ENCODE measurements at regions not wholly inside any gene's neighbourhood (a gene's known extent, or its start where the extent isn't known, plus 50 kb on each side); places are given as distances from the start of the nearest gene placed in this dataset.
A peak's percentile ranks its signal among the peaks of the same experiment; 100 is the strongest.

DNA sequence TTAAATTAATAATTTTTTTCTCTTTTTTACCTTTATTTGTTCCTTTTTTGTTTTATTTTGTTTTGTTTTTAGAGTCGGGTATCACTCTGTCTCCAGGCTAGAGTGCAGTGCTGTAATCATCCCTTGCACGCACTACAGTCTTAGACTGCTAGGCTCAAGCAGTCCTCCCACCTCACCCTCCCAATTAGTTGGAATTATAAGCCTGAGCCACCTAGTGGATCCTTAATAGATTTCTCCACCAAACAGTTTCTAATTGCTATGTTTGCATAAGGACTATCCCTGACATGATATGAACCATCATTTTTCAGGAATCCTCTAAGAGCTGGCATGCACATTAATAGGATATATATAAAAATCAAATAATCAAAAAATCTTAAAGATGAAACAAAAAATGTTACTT lies 993.2 kb downstream of the OTOL1 start:
- DNase-seq: peak; percentile 1

GRCh38 chr3:162491952-162492351 lies 995.3 kb downstream of the OTOL1 start:
- DNase-seq: no peak

- no peak for DNase-seq
Measured at GRCh38 chr3:162492446-162493081, 996.0 kb downstream of the OTOL1 start.

- DNase-seq: no peak
Measured at GRCh38 chr3:162498626-162499025, 1002.0 kb downstream of the OTOL1 start.

DNA sequence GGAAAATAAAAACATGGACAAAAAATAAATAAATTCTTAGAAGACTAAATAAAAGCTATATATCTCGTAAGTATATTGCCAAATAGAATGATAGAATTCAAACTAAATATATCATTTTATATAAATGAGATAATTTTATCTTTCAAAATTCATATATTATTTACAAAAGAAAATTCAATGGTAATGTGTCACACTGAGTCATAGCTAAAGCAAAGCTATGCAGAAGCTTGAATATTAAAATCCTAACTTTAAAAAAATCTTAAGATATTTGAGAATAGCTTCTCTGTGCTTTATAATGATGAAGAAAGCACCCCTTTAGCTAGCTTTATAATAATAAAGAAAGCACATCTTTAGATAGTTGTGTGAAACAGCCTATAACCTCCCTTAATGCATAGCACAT lies 1010.8 kb downstream of the OTOL1 start:
- DNase-seq: no peak

DNA sequence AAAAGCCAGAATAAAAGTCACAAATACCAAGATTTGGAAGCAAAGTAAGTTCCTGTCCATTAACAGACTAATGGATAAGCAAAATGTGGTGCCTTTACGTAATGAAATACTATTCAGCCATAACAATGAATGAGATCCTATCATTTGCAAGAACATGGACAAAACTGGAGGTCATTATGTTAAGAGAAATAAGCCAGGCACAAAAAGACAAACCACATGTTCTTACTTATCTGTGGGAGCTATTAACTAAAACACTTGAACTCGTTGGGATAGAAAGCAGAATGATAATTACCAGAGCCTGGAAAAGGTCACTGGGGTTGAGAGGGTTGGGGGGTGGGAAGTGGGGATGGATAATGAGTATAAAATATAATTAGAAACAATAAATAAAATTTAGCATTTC lies 1015.9 kb downstream of the OTOL1 start:
- DNase-seq: no peak

- no peak for DNase-seq
Measured at GRCh38 chr3:162517110-162517509, 1020.5 kb downstream of the OTOL1 start.

- DNase-seq: no peak
Measured at GRCh38 chr3:162521669-162522068, 1025.1 kb downstream of the OTOL1 start.

DNA sequence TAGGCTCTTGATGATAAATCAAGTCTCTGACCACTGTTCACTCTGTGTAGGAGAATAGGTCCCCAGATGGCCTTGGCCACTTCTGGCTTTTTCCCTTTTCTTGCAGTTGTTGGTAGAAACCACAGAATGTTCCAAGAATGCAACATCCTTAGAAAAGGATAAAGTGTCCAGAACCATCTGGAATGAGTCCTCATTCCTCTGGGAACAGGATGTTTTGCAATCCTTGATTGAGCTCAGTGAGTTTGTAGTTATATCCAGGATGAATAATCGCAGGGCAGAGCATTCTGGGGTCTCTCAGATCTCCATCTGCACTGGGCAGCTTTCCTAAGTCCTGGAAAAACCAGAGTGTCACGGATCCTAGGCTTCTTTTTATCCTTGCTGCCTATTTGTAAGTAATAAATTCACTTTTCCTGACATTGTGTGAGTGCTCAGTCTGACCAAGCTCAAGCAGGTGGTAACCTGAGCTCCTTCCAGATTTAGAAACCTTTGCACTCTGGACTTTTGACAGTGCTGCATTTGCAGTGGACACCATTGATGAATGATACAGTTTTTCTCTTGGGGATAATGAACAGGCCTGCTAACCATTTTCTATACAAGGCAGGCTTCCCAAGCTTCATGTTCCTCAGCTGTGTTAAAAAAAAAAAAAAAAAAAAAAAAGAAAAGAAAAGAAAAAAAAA lies 1028.6 kb downstream of the OTOL1 start:
- DNase-seq: no peak

DNA sequence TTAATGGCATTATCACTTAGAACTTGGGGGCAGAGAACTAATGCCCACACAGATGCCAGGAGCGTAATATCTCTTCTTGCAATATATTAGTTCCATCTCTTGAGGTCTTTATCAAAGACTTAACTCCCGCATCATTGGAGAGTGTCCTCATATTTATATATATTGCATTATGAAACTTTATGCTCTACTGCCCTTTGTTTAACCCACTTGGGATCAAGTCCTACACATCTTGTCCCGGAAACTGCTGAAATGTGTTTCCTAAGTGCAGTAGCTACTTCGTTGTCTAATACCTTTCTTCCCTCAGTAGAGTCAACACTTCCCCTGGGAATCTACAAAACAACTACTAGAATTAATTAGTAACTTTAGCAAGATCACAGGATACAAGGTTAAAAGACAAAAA lies 1029.2 kb downstream of the OTOL1 start:
- DNase-seq: no peak

- DNase-seq: no peak
Measured at GRCh38 chr3:162534431-162534830, 1037.8 kb downstream of the OTOL1 start.

DNA sequence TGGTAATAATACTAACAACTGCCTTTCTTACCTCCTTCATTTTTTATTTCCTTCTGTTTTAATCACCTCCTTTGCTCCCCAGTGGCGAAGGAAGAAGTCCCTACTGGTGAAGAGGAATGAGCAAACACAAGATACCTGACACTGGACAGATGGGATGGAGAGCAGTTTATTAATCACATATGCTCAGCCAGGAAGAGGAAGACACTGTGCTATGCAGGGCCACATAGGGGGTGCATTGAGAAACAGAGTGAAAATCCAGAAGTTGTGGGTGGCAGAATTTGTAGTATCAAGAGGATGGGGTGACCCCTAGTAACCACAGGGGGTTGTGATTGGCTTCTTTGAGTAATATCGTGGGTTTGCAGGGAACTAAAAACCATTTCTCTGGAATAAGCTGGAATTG lies 1041.9 kb downstream of the OTOL1 start:
- no peak for DNase-seq

GRCh38 chr3:162538906-162539305 lies 1042.3 kb downstream of the OTOL1 start:
- DNase-seq: no peak

- DNase-seq: no peak
Measured at GRCh38 chr3:162540421-162540820, 1043.8 kb downstream of the OTOL1 start.

- DNase-seq: no peak
Measured at GRCh38 chr3:162541923-162542322, 1045.3 kb downstream of the OTOL1 start.

- no peak for DNase-seq
Measured at GRCh38 chr3:162544246-162544645, 1047.6 kb downstream of the OTOL1 start.

- DNase-seq: no peak
Measured at GRCh38 chr3:162546910-162547309, 1050.3 kb downstream of the OTOL1 start.

- DNase-seq: no peak
Measured at GRCh38 chr3:162547321-162547720, 1050.7 kb downstream of the OTOL1 start.

GRCh38 chr3:162555761-162556160 lies 1059.2 kb downstream of the OTOL1 start:
- DNase-seq: no peak

GRCh38 chr3:162558016-162558415 lies 1061.4 kb downstream of the OTOL1 start:
- no peak for DNase-seq

DNA sequence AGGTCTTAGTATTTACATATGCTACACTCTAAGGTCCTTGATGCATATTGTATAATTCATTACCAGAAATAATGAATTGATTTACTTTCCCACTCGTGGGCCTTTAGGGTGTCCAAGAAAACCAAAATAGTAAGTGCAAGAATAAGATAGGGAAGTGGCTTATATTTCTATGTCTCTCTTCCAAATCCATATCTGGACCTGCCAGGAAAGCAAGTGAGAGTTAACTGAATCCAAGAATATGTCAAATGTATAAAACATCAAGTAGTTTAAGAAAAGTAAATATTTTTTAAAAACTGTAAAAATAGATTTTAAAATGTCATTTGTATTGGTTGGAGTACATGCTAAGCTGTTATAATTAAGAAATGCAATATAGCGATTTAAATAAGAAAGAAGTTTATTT lies 1072.1 kb downstream of the OTOL1 start:
- DNase-seq: no peak

DNA sequence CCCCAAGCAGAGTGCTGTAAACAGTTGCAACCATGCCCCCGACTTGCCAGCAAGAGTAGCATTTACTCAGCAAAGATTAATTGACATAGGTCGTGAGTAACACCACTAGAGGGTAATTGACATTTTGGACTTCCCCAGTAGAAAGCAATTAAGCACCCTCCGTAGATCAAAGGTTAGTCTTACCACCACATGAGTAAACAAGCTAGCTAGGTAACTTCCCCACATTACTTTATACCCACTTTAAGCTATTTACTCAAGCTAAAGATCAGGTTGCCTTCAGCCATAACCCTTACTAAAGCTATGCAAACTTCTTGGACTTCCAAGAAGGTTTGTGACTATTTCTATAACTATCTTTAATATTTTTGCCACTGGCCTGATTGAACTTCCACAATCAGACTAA lies 1072.7 kb downstream of the OTOL1 start:
- DNase-seq: no peak

DNA sequence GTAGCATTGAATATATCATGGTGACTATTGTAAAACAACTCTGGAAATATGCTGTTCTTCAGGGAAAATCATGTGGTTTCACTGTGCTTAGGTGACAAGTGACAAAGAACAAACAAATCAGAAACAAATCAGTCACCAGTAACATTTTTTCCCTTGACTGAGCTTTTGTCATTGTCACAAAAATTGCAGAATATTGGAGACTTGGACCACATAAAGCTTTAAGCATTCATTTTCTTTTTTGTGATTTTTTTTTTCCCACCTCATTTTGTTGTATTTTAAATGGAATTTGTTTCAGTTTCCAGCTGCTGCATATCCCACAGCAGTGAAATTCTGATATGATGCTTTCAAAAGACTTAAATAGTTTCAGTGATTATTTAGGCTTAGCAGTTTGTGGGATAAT lies 1088.4 kb downstream of the OTOL1 start:
- DNase-seq: no peak

DNA sequence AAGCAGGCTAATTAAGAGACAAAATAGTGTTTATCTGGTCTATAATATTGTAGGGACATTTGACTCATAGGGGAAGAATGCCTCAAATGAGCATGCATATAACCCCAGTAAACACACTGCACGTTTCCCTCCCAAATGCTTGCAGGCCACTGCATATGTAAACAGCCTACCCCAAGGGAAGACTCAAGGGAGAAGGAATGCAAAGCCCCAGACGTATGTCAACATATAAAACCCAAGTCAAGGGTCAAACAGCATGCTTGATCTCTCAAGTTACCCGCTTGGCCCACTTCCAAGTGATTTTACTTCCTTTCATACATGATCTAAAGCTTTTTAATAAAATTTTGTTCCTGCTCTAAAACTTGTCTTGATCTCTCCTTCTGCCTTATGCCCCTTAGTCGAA lies 1090.0 kb downstream of the OTOL1 start:
- no peak for DNase-seq

DNA sequence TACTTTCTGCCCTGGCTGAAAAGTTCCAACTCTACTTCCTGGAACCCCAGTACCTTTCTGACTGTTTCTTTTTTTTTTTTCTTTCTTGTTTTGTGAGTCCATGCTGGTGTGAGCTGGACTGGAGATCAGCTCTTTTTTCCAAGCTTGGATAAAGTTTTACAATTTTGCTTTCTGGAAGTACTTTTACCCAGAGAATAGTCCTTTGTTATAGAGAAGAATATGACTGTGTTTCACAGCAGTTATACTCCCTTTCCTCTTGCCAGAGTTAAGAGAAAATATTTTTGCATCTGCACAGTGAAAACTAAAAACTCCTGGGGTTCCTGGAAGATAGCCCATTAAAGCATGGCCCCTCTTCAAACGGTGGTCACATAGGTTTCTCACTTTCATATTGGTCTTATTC lies 1100.6 kb downstream of the OTOL1 start:
- no peak for DNase-seq

Measured in NCI-H345 (cell line).